Keratinocyte (primary cell): ENCODE measurements at regions not wholly inside any gene's neighbourhood (a gene's known extent, or its start where the extent isn't known, plus 50 kb on each side); places are given as distances from the start of the nearest gene placed in this dataset.

Experiments used
- EZH2 ChIP-seq: IDR thresholded peaks from one replicate; pipeline ENCODE4 v1.6.1; 2012; ENCODE audit warnings: inconsistent platforms, mild to moderate bottlenecking, low read length, moderate library complexity
- TF ChIP-seq, protein P1 (sequence below), 3 experiments: IDR thresholded peaks in 1 of 3; conservative IDR thresholded peaks in 1 of 3; optimal IDR thresholded peaks in 1 of 3; 2 replicates in 2 of 3; 3 replicates in 1 of 3; pipeline versions ENCODE3 to v1.5.1; 2011; ENCODE audit warnings: low read length in 3 of 3, mild to moderate bottlenecking in 3 of 3, moderate library complexity in 2 of 3, control low read depth in 1 of 3, inconsistent platforms in 1 of 3; ENCODE audit not compliant: insufficient read depth in 2 of 3; ENCODE audit errors: extremely low read depth in 1 of 3

DNA sequence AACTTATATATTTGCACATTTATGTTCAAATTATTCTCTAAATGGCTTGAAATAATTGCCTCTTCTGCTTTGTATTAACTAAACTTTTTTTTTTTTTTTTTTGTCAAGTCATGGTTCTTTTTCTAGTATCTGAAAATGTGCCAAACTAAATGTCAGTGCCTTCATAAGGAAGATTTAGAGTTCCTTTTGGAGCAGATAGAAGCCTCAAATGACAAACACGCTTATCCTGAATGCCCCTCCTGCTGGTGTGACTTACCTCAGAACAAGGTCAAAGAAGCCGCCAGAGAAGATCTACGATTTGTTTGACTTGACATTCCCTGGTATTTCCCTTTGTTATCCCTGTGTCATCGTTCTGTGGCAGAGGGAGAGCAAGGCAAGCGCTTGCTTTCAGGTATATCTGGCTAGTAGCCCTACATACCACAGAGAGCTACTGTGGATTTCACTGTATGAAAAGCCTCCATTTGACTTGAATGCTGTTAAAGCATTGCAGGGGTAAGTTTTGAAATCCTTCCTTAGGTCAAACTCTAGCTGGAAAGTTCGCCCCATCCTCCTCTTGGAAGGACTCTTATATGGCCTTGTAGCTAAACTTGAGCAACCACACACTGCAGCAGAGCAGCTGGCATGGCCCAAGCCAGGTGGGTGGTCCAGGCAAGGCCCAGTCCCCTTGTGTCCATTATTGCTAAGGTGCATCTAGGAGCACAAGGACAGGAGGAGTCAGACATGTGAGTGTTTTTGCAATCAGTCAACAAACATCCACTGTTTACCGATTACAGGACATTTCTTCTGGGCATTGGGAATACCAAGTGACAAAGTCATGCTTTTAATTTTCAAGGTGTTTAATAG, 285.4 kb upstream of the USP25 start:
- TF ChIP-seq, protein P1, sequence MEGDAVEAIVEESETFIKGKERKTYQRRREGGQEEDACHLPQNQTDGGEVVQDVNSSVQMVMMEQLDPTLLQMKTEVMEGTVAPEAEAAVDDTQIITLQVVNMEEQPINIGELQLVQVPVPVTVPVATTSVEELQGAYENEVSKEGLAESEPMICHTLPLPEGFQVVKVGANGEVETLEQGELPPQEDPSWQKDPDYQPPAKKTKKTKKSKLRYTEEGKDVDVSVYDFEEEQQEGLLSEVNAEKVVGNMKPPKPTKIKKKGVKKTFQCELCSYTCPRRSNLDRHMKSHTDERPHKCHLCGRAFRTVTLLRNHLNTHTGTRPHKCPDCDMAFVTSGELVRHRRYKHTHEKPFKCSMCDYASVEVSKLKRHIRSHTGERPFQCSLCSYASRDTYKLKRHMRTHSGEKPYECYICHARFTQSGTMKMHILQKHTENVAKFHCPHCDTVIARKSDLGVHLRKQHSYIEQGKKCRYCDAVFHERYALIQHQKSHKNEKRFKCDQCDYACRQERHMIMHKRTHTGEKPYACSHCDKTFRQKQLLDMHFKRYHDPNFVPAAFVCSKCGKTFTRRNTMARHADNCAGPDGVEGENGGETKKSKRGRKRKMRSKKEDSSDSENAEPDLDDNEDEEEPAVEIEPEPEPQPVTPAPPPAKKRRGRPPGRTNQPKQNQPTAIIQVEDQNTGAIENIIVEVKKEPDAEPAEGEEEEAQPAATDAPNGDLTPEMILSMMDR (optimal IDR thresholded peaks at IDR 0.05 in 1 of 3, IDR thresholded peaks at IDR 0.05 in 1 of 3, conservative IDR thresholded peaks at IDR 0.05 in 1 of 3; ENCODE audit: extremely low read depth in 1 of 3, insufficient read depth in 2 of 3, low read length in 3 of 3), result no peak
- TF ChIP-seq EZH2, result no peak
